GM19043 (cell line): ENCODE measurements at regions not wholly inside any gene's neighbourhood (a gene's known extent, or its start where the extent isn't known, plus 50 kb on each side); places are given as distances from the start of the nearest gene placed in this dataset.
"Not testable (repeated sequence)": the region's sequence is repeated elsewhere in the genome, so short reads cannot be mapped to it uniquely, and the experiment has no call there.

Experiments used
- ATAC-seq: cut with Tn5 transposase; IDR thresholded peaks from one replicate; pipeline ENCODE4 v1.9.1; 2021; ENCODE audit warnings: low read depth; ENCODE audit not compliant: unreplicated experiment

DNA sequence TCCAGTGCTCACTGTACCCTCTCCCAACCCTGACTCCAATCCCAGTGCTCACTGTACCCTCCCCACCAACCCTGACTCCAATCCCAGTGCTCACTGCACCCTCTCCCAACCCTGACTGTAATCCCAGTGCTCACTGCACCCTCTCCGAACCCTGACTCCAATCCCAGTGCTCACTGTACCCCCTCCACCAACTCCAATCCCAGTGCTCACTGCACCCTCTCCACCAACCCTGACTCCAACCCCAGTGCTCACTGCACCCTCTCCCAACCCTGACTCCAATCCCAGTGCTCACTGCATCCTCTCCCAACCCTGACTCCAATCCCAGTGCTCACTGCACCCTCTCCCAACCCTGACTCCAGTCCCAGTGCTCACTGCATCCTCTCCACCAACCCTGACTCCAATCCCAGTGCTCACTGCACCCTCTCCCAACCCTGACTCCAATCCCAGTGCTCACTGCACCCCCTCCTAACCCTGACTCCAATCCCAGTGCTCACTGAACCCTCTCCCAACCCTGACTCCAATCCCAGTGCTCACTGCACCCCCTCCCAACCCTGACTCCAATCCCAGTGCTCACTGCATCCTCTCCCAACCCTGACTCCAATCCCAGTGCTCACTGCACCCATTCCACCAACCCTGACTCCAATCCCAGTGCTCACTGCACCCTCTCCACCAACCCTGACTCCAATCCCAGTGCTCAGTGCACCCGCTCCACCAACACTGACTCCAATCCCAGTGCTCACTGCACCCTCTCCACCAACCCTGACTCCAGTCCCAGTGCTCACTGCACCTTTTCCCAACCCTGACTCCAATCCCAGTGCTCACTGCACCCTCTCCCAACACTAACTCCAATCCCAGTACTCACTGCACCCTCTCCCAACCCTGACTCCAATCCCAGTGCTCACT lies 136.3 kb upstream of the ZNF618 start:
- not testable (repeated sequence) for ATAC-seq

DNA sequence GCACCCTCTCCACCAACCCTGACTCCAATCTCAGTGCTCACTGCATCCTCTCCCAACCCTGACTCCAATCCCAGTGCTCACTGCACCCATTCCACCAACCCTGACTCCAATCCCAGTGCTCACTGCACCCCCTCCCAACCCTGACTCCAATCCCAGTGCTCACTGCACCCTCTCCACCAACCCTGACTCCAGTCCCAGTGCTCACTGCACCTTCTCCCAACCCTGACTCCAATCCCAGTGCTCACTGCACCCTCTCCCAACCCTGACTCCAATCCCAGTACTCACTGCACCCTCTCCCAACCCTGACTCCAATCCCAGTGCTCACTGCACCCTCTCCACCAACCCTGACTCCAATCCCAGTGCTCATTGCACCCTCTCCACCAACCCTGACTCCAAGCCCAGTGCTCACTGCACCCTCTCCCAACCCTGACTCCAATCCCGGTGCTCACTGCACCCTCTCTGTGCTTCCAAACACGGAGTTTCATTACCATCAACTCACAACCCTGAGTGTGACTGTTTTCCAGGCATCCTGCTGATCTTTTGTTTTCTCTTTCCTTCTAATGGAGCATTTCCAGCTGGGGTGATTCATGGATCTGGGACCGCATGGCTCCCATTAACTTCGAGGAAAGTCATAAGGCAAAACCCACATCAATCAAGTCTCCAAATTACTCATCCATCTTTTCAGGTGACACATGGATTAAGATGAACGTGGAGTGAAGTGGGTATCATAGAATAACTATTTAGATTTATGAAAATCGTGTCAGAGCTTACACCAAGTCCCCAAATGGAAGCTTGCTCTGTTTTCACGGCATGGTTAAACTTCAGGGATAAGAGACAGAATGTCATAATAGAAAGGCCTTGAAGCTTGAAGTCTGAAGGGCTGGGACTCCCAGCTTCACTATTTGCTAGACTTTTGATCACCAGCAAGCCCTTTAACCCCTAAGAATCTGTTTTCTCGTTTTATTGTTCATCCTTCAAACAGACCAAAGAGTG lies 135.3 kb upstream of the ZNF618 start:
- not testable (repeated sequence) for ATAC-seq

DNA sequence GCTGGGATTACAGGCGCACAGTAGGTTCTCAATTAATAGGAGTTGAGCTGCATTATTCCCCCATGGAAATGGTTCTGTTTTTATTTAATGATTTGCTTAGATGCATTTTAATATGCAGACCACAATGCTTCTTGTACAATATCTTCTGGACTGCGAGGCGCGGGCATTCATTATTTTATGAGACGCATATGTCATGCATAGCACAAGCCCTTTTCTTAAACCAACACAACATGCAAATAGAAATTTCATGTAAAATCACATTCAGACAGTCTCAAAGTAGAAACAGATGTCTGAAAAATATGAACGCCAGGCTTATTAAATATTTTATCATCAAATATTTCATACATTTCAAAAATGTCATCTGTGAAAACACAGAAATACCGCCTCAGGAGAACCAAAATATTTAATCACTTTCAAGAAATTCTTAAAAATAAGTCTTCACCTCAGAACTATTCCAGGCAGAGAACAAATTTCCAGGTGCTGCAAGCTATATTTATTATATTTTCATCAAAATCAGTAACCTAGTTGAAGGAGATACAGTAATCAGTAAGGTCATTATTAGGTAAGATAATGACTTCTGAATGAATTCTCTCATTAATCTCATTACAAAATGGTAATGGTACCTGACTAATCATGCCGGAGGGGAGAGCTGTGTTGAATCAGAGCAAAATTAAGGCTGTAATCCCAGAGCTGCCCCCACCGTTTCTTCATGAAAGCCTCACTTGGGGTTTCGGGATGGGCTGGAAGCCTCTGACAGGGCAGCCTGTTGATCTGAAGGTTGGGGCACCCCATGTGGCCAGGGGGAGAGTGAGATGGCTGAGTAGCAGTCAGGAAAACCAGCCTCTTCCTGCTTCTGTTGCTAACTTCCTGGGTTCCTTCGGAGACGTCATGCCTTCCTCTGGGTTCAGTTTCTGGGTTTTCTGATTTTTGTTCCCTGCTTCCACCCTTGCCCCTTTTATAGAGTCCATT lies 133.9 kb upstream of the ZNF618 start:
- ATAC-seq: no peak

DNA sequence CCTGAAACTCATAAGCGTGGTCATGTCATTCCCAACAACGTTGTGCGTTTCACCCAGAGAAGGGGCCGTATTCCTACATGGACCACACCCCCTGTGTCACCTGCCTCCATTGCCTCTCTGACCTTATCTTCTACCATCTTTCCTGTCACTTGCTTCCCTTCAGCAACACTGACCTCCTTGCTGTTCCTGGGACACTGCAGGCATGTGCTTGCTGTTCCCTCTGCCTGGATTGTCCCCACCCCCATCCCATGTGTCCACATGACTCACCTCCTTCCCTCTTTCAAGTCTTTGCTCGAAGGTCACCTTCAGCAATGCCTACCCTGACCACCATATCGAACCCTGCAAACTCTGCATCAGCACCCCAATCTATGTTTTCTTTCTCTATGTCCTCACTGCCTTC lies 133.2 kb upstream of the ZNF618 start:
- no peak for ATAC-seq

DNA sequence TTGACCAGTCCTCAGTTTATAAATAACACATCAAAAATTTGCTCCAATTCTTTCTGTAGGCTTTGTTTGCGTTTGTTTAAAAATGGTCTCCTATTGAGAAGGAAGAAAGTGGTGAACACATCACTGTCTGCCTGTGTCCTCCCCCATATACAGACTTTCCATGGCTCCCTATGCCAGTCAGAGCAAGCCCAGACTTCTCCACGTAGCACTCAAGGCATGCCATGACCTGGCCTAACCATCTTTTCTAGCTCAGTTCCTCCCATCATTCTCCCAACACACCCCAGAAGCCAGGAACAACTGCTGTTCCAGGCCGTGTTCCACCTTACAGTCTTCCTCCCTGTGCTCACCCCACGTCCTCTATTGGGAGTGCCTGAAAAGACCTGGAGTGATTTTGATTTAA lies 129.6 kb upstream of the ZNF618 start:
- no peak for ATAC-seq

DNA sequence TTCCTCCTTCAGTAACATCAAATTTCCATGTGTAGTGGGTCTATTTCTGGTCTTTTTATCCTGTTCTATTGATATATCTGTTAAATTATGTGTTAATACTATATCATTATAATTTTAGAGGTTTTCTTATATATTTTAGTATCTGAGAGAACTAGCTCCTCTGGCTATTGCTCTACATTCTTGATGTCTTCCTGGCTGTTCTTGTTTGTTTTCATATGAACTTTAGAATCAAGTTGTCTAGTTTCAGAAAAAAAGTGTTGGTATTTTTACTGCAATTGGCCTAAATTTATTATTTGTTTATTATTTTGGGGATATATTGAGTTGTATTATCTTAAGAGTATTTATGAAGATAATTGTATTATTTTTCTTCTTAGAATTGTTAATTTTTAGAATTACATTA lies 128.0 kb upstream of the ZNF618 start:
- ATAC-seq: no peak

DNA sequence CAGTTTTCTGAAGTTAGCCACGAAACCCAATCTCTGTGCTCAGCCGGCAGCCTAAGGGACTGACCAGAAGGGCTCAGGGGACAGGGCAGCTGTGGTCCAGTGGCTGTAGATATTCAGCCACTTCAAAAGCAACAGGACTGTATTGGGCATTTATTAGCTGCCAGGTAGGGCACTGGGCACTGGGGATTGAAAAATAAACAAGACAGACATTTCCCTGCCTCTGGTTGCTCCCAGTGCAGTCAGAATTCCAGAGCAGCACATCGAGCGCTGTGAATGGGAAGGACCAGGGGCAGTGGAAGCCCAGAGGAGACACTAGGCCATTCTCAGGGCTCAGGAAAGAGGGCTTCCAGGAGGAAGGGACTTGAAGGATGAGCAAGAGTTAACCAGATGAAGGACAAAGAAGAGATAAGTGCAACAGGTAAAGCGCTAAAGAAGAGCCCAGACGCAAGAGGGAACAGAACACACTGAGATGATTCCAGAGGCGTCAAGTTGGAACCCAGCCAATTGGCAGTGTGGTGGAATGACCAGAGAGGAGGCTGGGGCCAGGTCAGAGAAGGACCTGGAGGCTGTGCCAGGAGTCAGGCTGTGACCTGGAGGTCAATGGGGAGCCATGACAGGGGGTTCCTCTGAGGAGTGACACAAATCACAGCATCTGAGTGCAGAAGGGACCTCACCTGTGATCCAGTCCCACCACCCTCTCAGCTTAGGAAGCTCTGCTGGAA lies 122.5 kb upstream of the ZNF618 start:
- ATAC-seq: no peak

DNA sequence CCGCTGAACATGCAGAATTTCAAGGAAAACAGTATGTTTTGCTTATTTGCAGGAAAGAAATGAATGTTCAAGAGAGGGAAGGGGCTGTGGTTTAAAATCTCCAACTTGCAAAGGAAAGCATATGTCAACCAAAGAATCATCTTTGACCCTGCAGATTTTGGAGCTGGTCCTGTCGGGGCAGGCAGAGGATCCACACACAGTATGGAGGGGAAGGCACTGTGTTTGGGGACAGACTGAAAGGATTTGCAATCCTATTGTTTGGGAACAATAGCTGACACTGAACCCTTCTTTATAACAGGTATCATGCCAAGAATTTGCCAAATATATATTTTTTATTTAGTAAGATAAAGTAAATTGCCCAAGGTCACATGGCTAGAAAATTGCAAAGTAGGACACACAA lies 121.4 kb upstream of the ZNF618 start:
- no peak for ATAC-seq

DNA sequence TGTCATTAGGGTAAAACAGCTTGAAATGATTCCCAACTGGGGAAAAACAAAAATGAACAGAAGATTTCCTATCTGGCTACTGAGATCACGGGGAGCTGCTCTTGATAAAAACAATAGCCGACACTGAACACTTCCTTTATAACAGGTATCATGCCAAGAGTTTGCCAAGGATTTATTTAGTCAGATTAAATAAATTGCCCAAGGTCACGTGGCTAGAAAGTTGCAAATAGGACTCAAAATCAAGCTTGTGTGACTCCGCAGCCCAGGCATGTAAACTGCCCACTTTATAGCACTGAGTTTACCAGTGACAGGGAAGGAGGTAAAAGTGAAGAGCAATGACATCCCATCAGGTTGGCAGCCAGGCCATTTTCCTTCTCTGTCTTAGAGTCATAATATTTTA lies 120.7 kb upstream of the ZNF618 start:
- ATAC-seq: no peak

DNA sequence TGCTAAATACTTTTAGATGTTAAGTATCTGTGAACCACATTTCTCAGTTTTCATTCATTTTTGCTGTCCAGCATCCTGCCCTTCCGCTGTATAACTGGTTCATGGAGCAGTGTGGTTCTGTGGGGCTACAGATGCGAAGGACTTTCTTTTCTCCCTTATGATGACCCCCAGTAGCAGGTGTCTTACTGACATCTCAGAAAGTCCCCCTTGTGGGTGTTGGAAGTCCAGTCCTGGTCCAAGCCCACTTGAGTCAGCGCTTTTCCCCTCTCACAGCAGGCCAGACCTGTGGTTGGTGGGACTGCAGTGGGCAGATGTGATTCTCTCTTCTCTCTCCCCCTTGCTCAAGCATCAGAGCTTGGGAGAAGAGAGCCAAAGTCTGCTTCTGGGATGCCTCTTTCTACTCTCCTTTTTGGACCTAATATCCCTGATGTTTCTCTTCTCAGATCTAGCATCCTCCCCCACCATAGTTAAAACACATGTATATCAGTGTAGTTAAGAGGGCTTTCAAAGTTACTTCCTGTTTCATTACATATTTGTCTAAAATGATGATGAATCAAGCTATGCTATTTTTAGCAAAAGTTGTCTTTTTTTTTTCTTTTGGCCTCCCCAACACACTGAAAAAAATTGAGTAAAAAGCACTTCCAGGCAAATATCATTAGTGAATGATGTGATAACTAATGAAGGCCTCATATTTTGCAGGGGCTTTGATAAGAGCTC lies 119.5 kb upstream of the ZNF618 start:
- ATAC-seq: no peak

DNA sequence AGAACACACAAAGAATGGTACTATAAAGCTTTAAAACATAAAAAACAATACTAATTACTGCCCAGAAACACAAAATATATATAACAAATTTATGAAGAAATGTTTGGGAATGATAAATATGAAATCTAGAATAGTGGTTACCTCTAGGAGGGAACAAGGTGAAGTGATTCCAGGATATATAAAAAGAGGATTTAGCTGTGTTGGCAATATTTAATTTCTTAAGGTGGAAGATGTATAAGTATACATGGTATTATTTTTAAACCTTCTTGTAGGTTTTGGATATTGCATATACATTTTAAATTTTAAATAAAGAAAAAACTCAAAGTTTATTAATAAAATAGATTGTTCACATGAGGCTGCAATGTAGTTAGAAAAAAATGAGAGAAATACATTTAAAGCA lies 112.7 kb upstream of the ZNF618 start:
- ATAC-seq: no peak

DNA sequence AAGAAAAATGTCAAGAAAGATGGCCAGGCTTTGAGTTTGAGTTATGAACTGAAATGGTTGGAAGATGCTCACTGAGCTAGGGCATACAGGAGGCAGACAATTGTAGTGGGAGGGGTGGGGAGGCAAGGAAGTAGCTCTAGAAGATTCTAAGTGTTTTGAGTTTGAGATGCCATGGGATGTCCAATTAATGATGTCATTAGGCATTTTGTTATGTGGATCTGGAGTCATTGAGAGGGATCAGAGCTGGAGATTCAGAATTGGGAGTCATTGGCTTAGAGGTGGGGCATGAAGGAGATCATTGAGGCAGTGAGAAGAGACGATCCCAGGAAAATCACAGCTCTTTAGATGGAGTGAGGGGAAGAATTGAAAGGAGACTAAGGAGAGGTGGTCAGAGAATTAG lies 111.5 kb upstream of the ZNF618 start:
- ATAC-seq: no peak

DNA sequence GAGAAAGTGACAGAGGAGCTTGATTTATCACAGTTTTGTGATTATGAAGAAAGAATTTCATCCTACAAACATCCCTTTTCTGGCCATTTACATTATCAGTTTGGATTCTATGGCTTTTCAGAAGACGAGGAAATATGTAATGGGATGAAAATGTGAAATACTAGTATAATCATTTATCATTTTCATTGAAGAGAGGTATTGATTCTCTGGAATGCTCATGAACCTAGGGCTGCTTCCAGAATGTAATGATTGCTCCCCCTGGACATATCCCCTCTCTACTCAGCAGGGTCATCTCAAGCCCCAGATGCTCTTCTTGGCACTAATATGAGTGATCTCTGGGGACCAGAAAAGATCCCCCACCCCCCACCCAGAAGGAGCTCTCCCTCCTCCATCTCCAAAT lies 106.7 kb upstream of the ZNF618 start:
- ATAC-seq: no peak

DNA sequence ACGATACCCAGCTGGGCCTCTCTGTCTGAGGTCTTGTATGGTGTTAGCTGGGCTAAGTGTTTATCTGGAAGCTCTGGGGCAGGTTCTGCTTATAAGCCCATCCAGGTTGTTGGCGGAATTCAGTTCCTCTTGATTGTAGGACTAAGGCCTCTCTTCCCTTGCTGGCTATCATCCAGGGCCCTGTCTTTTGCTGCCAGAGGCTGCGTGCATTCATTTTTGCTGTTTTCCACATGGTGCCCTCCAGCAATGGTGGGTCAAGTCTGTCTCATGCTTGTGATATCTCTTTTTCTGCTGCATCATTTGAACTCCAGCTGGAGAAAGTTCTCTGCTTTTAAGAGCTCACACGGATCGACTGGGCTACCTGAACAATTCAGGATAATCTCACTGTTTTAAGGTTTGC lies 105.7 kb upstream of the ZNF618 start:
- no peak for ATAC-seq

DNA sequence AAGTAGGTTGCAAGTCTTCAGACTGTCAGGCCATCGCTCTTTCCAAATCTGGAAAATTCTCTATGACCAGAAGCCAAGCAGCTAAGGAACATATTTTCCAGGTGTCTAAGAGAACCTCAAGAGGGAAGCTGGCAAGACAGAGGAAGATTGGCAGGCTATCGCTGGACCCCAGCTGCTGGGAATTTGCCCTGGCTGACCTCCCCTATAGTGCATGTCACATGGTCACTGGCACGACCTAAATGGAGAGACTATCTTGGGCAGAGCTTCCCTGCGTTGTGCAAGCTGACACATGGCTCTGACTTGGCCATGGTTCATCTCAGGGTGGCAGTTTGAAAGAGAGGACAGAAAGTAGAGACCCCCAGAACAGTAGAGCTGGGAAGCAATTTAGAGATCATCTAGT lies 104.9 kb upstream of the ZNF618 start:
- ATAC-seq: no peak

DNA sequence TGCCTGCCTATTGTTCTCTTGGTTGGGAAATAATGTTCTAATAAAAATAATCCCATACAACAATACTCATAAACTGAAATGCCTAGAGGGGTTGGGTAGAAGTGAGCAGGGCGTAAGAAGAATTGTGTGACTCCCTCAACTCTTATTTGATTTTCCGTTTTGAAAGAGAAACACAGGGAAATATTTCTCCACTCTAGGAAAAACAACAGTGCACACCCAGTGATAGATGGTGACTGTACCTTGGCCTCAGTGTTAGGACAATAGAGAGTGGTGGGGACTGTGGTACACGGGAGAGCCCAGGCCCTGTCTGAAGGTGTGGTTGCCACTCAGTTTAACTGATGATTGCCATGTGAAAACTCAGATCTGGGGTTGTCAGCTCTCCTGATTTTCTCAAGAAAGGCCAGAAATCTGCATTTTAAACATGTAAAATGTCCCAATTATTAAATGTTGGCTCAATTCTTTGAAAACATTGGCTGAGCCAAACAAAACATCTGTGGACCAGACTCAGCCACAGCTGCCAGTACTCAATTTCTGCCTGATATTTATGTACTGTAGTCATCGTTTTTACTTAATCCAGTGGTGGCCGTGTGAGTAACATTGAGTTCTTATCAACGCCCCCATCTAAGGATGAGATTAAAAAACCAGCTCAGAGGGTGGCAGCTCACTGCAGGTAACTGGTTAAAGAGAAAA lies 103.8 kb upstream of the ZNF618 start:
- no peak for ATAC-seq

DNA sequence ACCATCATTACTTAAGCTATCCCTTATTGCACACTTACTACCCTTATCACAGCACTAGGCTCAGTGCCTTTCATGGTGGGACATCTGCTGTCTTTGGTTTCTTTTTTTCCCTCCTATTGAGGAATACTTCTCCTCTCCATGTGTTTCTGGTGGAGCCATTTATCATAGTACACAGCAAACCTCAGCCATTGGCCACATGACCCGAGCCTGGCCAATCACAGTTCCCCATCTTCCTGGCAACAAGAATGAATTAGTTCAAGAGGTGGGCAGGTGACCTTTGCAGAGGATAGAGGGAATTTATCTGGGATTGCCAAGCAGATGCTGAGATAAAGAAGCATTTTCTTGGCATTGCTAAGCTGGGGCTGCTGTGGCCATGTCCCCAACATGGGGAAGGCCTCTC lies 101.1 kb upstream of the ZNF618 start:
- no peak for ATAC-seq

DNA sequence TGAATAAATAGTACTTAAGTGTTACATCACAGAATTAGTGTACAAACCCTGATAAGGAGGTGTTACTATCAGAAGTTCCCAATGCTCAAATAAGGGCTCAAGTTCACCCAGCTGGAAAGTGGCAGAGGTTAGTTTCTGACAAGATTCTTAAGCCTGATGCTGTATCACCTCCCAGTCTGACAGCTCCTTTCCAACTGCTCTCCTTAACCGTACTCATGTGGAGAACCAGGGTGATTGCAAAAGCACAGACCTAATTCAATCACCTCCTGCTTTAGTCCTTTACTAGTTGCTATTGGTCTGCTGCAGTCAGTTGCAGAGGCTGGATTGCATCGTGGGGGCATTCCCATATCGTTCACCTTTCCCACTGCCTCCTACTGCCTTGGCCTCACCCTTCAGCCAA lies 100.4 kb upstream of the ZNF618 start:
- ATAC-seq: no peak

DNA sequence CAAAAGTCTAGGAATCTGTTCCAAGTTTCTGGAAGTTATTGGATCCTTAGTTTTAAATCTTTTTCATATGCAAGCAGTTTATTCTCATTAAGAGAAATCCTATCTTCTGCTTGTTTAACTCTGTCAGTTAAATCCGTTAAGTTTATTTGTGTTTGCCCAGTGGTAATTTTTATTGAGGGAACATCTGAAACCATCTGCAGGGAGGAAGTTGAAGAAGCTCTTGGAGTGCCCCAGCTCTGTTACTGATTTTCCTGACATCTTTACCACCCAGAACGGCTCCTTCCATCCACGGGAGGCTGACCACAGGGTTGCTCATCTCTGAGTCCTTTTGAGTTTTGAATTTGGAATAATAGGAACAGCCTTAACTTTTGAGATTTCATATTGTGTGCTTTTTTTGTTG lies 99.9 kb upstream of the ZNF618 start:
- ATAC-seq: no peak
